Heart left ventricle (tissue), 16 donors: ENCODE measurements at regions not wholly inside any gene's neighbourhood (a gene's known extent, or its start where the extent isn't known, plus 50 kb on each side); places are given as distances from the start of the nearest gene placed in this dataset.

Source experiments
- ATAC-seq, 4 donors: fragments of 200-7000 bp; cut with Tn5 transposase; one replicate each; pipeline ENCODE4 v1.9.1; 2020 to 2022; ENCODE audit warnings: moderate library complexity in 4 of 4, mild to moderate bottlenecking in 3 of 4, moderate number of reproducible peaks in 1 of 4
- DNase-seq, 5 donors: peaks; one replicate each; pipeline ENCODE4 v3.0.0-alpha.2; 2020
- H3K27ac ChIP-seq, 12 donors: fragments of 200-600 bp; sonication (generic) in 4 of 12; one replicate each; pipeline versions ENCODE4 v1.5.0 to v1.8.0; 2016 to 2022; ENCODE audit warnings: mild to moderate bottlenecking in 2 of 12
- H3K27me3 ChIP-seq, 9 donors: fragments of 200-600 bp; sonication (generic) in 2 of 9; one replicate each; pipeline versions ENCODE4 v1.5.1 to v1.8.0; 2016 to 2022; ENCODE audit warnings: mild to moderate bottlenecking in 3 of 9
- H3K36me3 ChIP-seq, 9 donors: fragments of 200-600 bp; sonication (generic) in 2 of 9; one replicate each; pipeline versions ENCODE4 v1.5.0 to v1.8.0; 2018 to 2022; ENCODE audit warnings: mild to moderate bottlenecking in 2 of 9
- H3K4me1 ChIP-seq, 12 donors: fragments of 200-600 bp; sonication (generic) in 4 of 12; one replicate each; pipeline versions ENCODE4 v1.5.0 to v1.8.0; 2016 to 2022; ENCODE audit warnings: mild to moderate bottlenecking in 3 of 12
- H3K4me3 ChIP-seq, 12 donors: fragments of 200-600 bp; sonication (generic) in 4 of 12; one replicate each; pipeline versions ENCODE4 v1.5.0 to v1.8.0; 2017 to 2022; ENCODE audit warnings: mild to moderate bottlenecking in 9 of 12, moderate library complexity in 4 of 12
- H3K9me3 ChIP-seq, 12 donors: fragments of 200-600 bp; sonication (generic) in 4 of 12; one replicate each; pipeline versions ENCODE4 v1.5.0 to v1.8.0; 2016 to 2022; ENCODE audit warnings: mild to moderate bottlenecking in 1 of 12
- CTCF ChIP-seq, 12 donors: fragments of 200-600 bp; sonication (generic) in 4 of 12; IDR thresholded peaks; one replicate each; pipeline versions ENCODE4 v1.5.0 to v1.8.0; 2018 to 2022; ENCODE audit warnings: antibody characterized with exemption in 12 of 12, mild to moderate bottlenecking in 5 of 12
- POLR2A ChIP-seq, 2 donors: fragments of 450-650 bp; IDR thresholded peaks; one replicate each; pipeline ENCODE4 v1.6.1; 2017; ENCODE audit warnings: antibody characterized with exemption in 2 of 2, mild to moderate bottlenecking in 2 of 2, moderate library complexity in 2 of 2
- WGBS, 4 donors: extraction: QIAGEN DNeasy Blood & Tissue Kit in 2 of 4; methylation state at CpG; one replicate each; pipeline versions ENCODE4 v1.1.5 to v1.1.7; 2013 to 2018; 5-methylcytosine and 5-hydroxymethylcytosine counted together
- intact Hi-C, 10 donors: fragments of 100-400 bp; cut with DNase I; formaldehyde crosslinking; loops; one replicate each; pipeline versions ENCODE4 v1.11.1 to v1.14.2; 2022
- donor health status: ischemic (EF 13 %, LVEDD 7.1; RV severe dilation, severe dysfunction).
- donor health status: healthy with polysubstance abuse.
- donor health status: DM: no; HTN: yes; CAD: no.
- donor health status: DM: no; HTN: no; CAD: no.
- donor health status: ischemic (EF 25% LVEDD 6.9; RV normal size, moderate dysfunction).
- donor health status: ischemic (EF 25% LVEDD 5.7; RV mildly dilated, moderate dysfunction).
- donor health status: healthy.
- donor health status: DM: yes; HTN: yes; CAD: no.
- donor health status: ischemic (EF 35%, LVEDD 5.7; RV mildly dilated, moderate dysfunction).
- donor health status: nonischemic (EF 11% LVEDD 7.7; RV severe dilation, severe dysfunction).
- donor health status: DM: yes; HTN: yes; CAD: no.
- donor health status: PGD.
- donor health status: ischemic (EF 29% LVEDD 5.4; RV normal size, mild dysfunction).
- donor health status: nonischemic (EF 23%, LVEDD 6.1; RV moderate dilation, normal function).

GRCh38 chr6:14701946-14702345 lies 543.9 kb upstream of the JARID2 start:
- intact Hi-C loops: loop anchor here in 4 of 10 donors (5.0 to 10.0 kb wide), 3 partner anchors 55 to 487 kb away; no protein-coding TSS in a partner anchor
- TF ChIP-seq CTCF (IDR thresholded peaks at IDR 0.05) (no peak), POLR2A (IDR thresholded peaks at IDR 0.05) (no peak)
- Histone ChIP-seq H3K36me3 (no peaks in the 10 kb centered on the region), H3K4me1 (peaks cover 0 to 27% (median 14%) of the 10 kb centered on the region in 12 donors), H3K4me3 (no peak overlapping the region), H3K27me3 (no peaks in the 10 kb centered on the region), H3K27ac (peak overlapping the region in 1 of 12 donors; percentile 28), H3K9me3 (peaks cover 0 to 7% (median 0%) of the 10 kb centered on the region in 12 donors)
- WGBS, 4 donors: 86 to 88% (median 87%) methylated on average over 4 of the region's 4 CpGs
- DNase-seq: no peak
- ATAC-seq: no peak

- intact Hi-C loops: loop anchor here in 4 of 10 donors (5.0 to 10.0 kb wide), 3 partner anchors 55 to 488 kb away; no protein-coding TSS in a partner anchor
- DNase-seq: no peak
Observed at GRCh38 chr6:14702678-14703077, 543.2 kb upstream of the JARID2 start.

GRCh38 chr6:14703586-14703985 lies 542.3 kb upstream of the JARID2 start:
- peaks cover 0 to 38% (median 22%) of the 10 kb centered on the region in 12 donors for H3K4me1 ChIP-seq
- no peaks in the 10 kb centered on the region for H3K36me3 ChIP-seq
- no peak overlapping the region for H3K27ac ChIP-seq
- intact Hi-C loops: loop anchor here in 4 of 10 donors (5.0 to 10.0 kb wide), 3 partner anchors 56 to 489 kb away; no protein-coding TSS in a partner anchor
- DNase-seq: no peak
- H3K27me3 ChIP-seq: no peaks in the 10 kb centered on the region
- ATAC-seq: no peak
- no peak overlapping the region for H3K4me3 ChIP-seq
- peaks cover 0 to 7% (median 0%) of the 10 kb centered on the region in 12 donors for H3K9me3 ChIP-seq
- TF ChIP-seq POLR2A (IDR thresholded peaks at IDR 0.05) (no peak), CTCF (IDR thresholded peaks at IDR 0.05) (no peak)
- 88 to 95% (median 94%) methylated on average over 5 of the region's 5 CpGs for WGBS, 4 donors

More at GRCh38 chr6:14702678-14703077, 543.2 kb upstream of the JARID2 start:
- Histone ChIP-seq H3K4me1 (peaks cover 0 to 34% (median 21%) of the 10 kb centered on the region in 12 donors), H3K36me3 (no peaks in the 10 kb centered on the region), H3K27ac (no peak overlapping the region), H3K4me3 (no peak overlapping the region), H3K27me3 (no peaks in the 10 kb centered on the region), H3K9me3 (peaks cover 0 to 7% (median 0%) of the 10 kb centered on the region in 12 donors)
- no peak for ATAC-seq
- 91 to 95% (median 93%) methylated on average over 5 of the region's 5 CpGs for WGBS, 4 donors
- no peak for TF ChIP-seq CTCF (IDR thresholded peaks at IDR 0.05)
- no peak for TF ChIP-seq POLR2A (IDR thresholded peaks at IDR 0.05)

GRCh38 chr6:14704383-14705271 lies 541.2 kb upstream of the JARID2 start:
- no peak overlapping the region for H3K4me3 ChIP-seq
- H3K36me3 ChIP-seq: no peaks in the 10 kb centered on the region
- peak overlapping the region in 6 of 12 donors; percentile 15 to 87 (median 75) for H3K27ac ChIP-seq
- peaks cover 0 to 38% (median 22%) of the 10 kb centered on the region in 12 donors for H3K4me1 ChIP-seq
- H3K27me3 ChIP-seq: no peaks in the 10 kb centered on the region
- peaks cover 0 to 7% (median 0%) of the 10 kb centered on the region in 12 donors for H3K9me3 ChIP-seq
- intact Hi-C loops: loop anchor here in 6 of 10 donors (5.0 to 10.0 kb wide), 5 partner anchors 57 to 492 kb away; no protein-coding TSS in a partner anchor
- WGBS, 4 donors: 88 to 93% (median 91%) methylated on average over 10 of the region's 10 CpGs
- TF ChIP-seq CTCF (IDR thresholded peaks at IDR 0.05) (no peak), POLR2A (IDR thresholded peaks at IDR 0.05) (no peak)
- no peak for ATAC-seq
- no peak for DNase-seq
